A549 (cell line): ENCODE measurements at regions not wholly inside any gene's neighbourhood (a gene's known extent, or its start where the extent isn't known, plus 50 kb on each side); places are given as distances from the start of the nearest gene placed in this dataset.
A peak's percentile ranks its signal among the peaks of the same experiment; 100 is the strongest.

Experiments used
- ATAC-seq, 2 experiments: fragments of 200-7000 bp in 1 of 2; fragments of >200 bp in 1 of 2; cut with Nextera tagmentation in 1 of 2; cut with Tn5 transposase in 1 of 2; 3 replicates each; pipeline versions ENCODE4 v1.8.0 to v1.9.1; 2018 to 2020; ENCODE audit warnings: mild to moderate bottlenecking in 1 of 2, moderate library complexity in 1 of 2
- CTCF ChIA-PET: fragments of 300-600 bp; sonication (Branson Sonifier 250); formaldehyde crosslinking; extraction: SDS; loops from one replicate; lab custom pipeline; 2021; ENCODE audit warnings: antibody characterized with exemption, inconsistent platforms; lab: Yijun Ruan, JAX
- POLR2A ChIA-PET: fragments of 350-600 bp; formaldehyde crosslinking; extraction: SDS; loops from one replicate; lab custom pipeline; 2021; ENCODE audit warnings: antibody characterized with exemption, inconsistent platforms; lab: Yijun Ruan, JAX
- DNase-seq, 2 experiments: peaks; one replicate each; pipeline versions ENCODE4 v3.0.0 to v3.0.0-alpha.2; 2011 to 2016; ENCODE audit warnings: low read depth in 1 of 2, low spot score in 1 of 2
- FAIRE-seq: peaks from 2 replicates; lab custom pipeline; 2011; peaks lifted over from hg19 to GRCh38; lab: Jason Lieb, UNC
- H3K27ac ChIP-seq, 2 experiments: fragments of >200 bp; sonication (Bioruptor Twin); formaldehyde crosslinking; 3 replicates each; pipeline ENCODE4 v1.5.1; 2016 to 2017
- H3K4me1 ChIP-seq: fragments of >200 bp; sonication (Bioruptor Twin); formaldehyde crosslinking; 3 replicates; pipeline ENCODE4 v1.6.1; 2016
- H3K4me2 ChIP-seq: fragments of >200 bp; sonication (Bioruptor Twin); formaldehyde crosslinking; 3 replicates; pipeline ENCODE4 v1.6.1; 2016
- H3K4me3 ChIP-seq: fragments of >200 bp; sonication (Bioruptor Twin); formaldehyde crosslinking; 3 replicates; pipeline ENCODE4 v1.5.1; 2016
- H3K9me3 ChIP-seq: fragments of >200 bp; sonication (Bioruptor Twin); formaldehyde crosslinking; 3 replicates; pipeline ENCODE4 v1.6.1; 2016
- ATOH8 ChIP-seq: fragments of 250-450 bp; sonication (Bioruptor Pico); IDR thresholded peaks from 2 replicates; pipeline ENCODE4 v1.5.0; 2020; ENCODE audit warnings: low read depth, mild to moderate bottlenecking, moderate library complexity
- CBX2 ChIP-seq: fragments of 200-600 bp; sonication (generic); IDR thresholded peaks from 2 replicates; pipeline ENCODE4 v1.6.1; 2016; ENCODE audit warnings: low read depth, mild to moderate bottlenecking, borderline replicate concordance
- CBX8 ChIP-seq: fragments of 200-600 bp; sonication (generic); IDR thresholded peaks from 2 replicates; pipeline ENCODE4 v1.6.1; 2016
- CHD4 ChIP-seq: fragments of 200-600 bp; sonication (generic); IDR thresholded peaks from 2 replicates; pipeline ENCODE4 v1.6.1; 2016; ENCODE audit warnings: antibody characterized with exemption, mild to moderate bottlenecking, borderline replicate concordance
- CTCF ChIP-seq: fragments of >200 bp; sonication (Bioruptor Twin); formaldehyde crosslinking; IDR thresholded peaks from 3 replicates; pipeline ENCODE4 v1.5.1; 2016
- EHF ChIP-seq: fragments of 250-450 bp; sonication (Bioruptor Pico); IDR thresholded peaks from 2 replicates; pipeline ENCODE4 v1.5.0; 2020; ENCODE audit warnings: mild to moderate bottlenecking
- EHMT2 ChIP-seq: fragments of 200-600 bp; sonication (generic); IDR thresholded peaks from 2 replicates; pipeline ENCODE4 v1.6.1; 2016; ENCODE audit warnings: antibody characterized with exemption, low read depth, mild to moderate bottlenecking, moderate library complexity
- ELK1 ChIP-seq: fragments of 150-350 bp; IDR thresholded peaks from 2 replicates; pipeline ENCODE4 v1.6.1; 2014; ENCODE audit warnings: low read depth, mild to moderate bottlenecking, low read length
- FOSB ChIP-seq: fragments of 250-450 bp; sonication (Bioruptor Pico); IDR thresholded peaks from 2 replicates; pipeline ENCODE4 v1.5.0; 2020; ENCODE audit warnings: mild to moderate bottlenecking, moderate library complexity
- FOSL2 ChIP-seq, 2 experiments: fragments of 450-650 bp in 1 of 2; fragments of >200 bp in 1 of 2; sonication (Bioruptor Twin) in 1 of 2; formaldehyde crosslinking; IDR thresholded peaks; 2 replicates each; pipeline versions ENCODE4 v1.5.0 to v1.6.1; 2016 to 2020; ENCODE audit warnings: mild to moderate bottlenecking in 1 of 2, moderate library complexity in 1 of 2
- HDAC2 ChIP-seq: fragments of 200-600 bp; sonication (generic); IDR thresholded peaks from 2 replicates; pipeline ENCODE4 v1.6.1; 2016
- HEYL ChIP-seq: fragments of 250-450 bp; sonication (Bioruptor Pico); IDR thresholded peaks from 2 replicates; pipeline ENCODE4 v1.8.0; 2021; ENCODE audit warnings: mild to moderate bottlenecking, moderate library complexity
- HOXB5 ChIP-seq: fragments of 250-450 bp; sonication (Bioruptor Pico); IDR thresholded peaks from 2 replicates; pipeline ENCODE4 v1.5.0; 2020; ENCODE audit warnings: mild to moderate bottlenecking, moderate library complexity
- JUNB ChIP-seq: fragments of >200 bp; sonication (Bioruptor Twin); formaldehyde crosslinking; IDR thresholded peaks from 2 replicates; pipeline ENCODE4 v1.6.1; 2016
- KDM1A ChIP-seq: fragments of 200-600 bp; sonication (generic); IDR thresholded peaks from 2 replicates; pipeline ENCODE4 v1.6.1; 2016; ENCODE audit warnings: low read depth, mild to moderate bottlenecking
- KDM5A ChIP-seq: fragments of 200-600 bp; sonication (generic); IDR thresholded peaks from 2 replicates; pipeline ENCODE4 v1.6.1; 2016; ENCODE audit warnings: antibody characterized with exemption, mild to moderate bottlenecking
- MAFK ChIP-seq: fragments of 450-650 bp; IDR thresholded peaks from 2 replicates; pipeline ENCODE4 v1.6.1; 2014; ENCODE audit not compliant: partially characterized antibody
- MAZ ChIP-seq: fragments of 150-350 bp; IDR thresholded peaks from 2 replicates; pipeline ENCODE4 v1.6.1; 2014; ENCODE audit warnings: antibody characterized with exemption, low read depth, low read length, borderline replicate concordance
- NR3C1 ChIP-seq: fragments of >200 bp; sonication (Bioruptor Twin); formaldehyde crosslinking; IDR thresholded peaks from 3 replicates; pipeline ENCODE4 v1.6.1; 2017
- POLR2A ChIP-seq: IDR thresholded peaks from 2 replicates; pipeline ENCODE4 v1.6.1; 2012; ENCODE audit warnings: mild to moderate bottlenecking, low read length
- RARB ChIP-seq: fragments of 250-450 bp; sonication (Bioruptor Pico); IDR thresholded peaks from 2 replicates; pipeline ENCODE4 v1.8.0; 2021; ENCODE audit warnings: mild to moderate bottlenecking, moderate library complexity
- SREBF2 ChIP-seq: fragments of 450-650 bp; IDR thresholded peaks from 2 replicates; pipeline ENCODE4 v1.6.1; 2014; ENCODE audit warnings: mild to moderate bottlenecking, moderate library complexity
- TFCP2L1 ChIP-seq: fragments of 250-450 bp; sonication (Bioruptor Pico); IDR thresholded peaks from 2 replicates; pipeline ENCODE4 v1.5.0; 2021; ENCODE audit warnings: mild to moderate bottlenecking
- TP53 ChIP-seq: fragments of 250-450 bp; sonication (Bioruptor Pico); IDR thresholded peaks from 2 replicates; pipeline ENCODE4 v1.5.0; 2021; ENCODE audit warnings: mild to moderate bottlenecking, moderate library complexity
- ZSCAN20 ChIP-seq: fragments of 250-450 bp; sonication (Bioruptor Pico); IDR thresholded peaks from 2 replicates; pipeline ENCODE4 v1.8.0; 2022; ENCODE audit warnings: mild to moderate bottlenecking, moderate library complexity
- WGBS: methylation state at CpG from one replicate; pipeline ENCODE4 v1.1.6; 2017; ENCODE audit errors: missing lambda C conversion rate; 5-methylcytosine and 5-hydroxymethylcytosine counted together

- no peaks in the 10 kb centered on the region for H3K9me3 ChIP-seq
- WGBS, result 0% methylated on average over 1 of the region's 1 CpG
- FAIRE-seq, result no peak
- no peak for TF ChIP-seq HOXB5
- ChIA-PET CTCF (no interaction called here), POLR2A (no interaction called here)
- no peak overlapping the region for H3K4me2 ChIP-seq
- H3K4me1 ChIP-seq, result no peaks in the 10 kb centered on the region
- DNase-seq, result no peak
- H3K4me3 ChIP-seq, result no peak overlapping the region
- no peak overlapping the region for H3K27ac ChIP-seq
- no peak for ATAC-seq
Observed at GRCh38 chr6:120058410-120058809, 708.8 kb upstream of the MAN1A1 start.

- DNase-seq, result peak in 1 of 2 experiments; percentile 2
- WGBS, result 25% methylated on average over 7 of the region's 7 CpGs
- no peak overlapping the region for H3K4me2 ChIP-seq
- no peak for ATAC-seq
- no peak overlapping the region for H3K4me3 ChIP-seq
- CTCF ChIA-PET, result no interaction called here
- POLR2A ChIA-PET, result no interaction called here
- FAIRE-seq, result no peak
- no peaks in the 10 kb centered on the region for H3K9me3 ChIP-seq
- H3K27ac ChIP-seq, result no peak overlapping the region
- no peak for TF ChIP-seq TFCP2L1 (CRISPR knock-in tag)
- no peak for TF ChIP-seq POLR2A
- no peak for TF ChIP-seq ATOH8 (CRISPR knock-in tag)
- no peak for TF ChIP-seq MAZ
- TF ChIP-seq NR3C1, result no peak
- no peak for TF ChIP-seq EHMT2
- TF ChIP-seq EHF, result no peak
- TF ChIP-seq CHD4, result no peak
- no peak for TF ChIP-seq CTCF
- TF ChIP-seq TP53 (CRISPR knock-in tag), result no peak
- TF ChIP-seq HDAC2, result no peak
- no peak for TF ChIP-seq CBX2
- no peak for TF ChIP-seq MAFK
- TF ChIP-seq HEYL (CRISPR knock-in tag), result no peak
- no peak for TF ChIP-seq RARB (CRISPR knock-in tag)
- TF ChIP-seq JUNB, result no peak
- TF ChIP-seq CBX8, result no peak
- TF ChIP-seq, all 56 proteins: peak for 0
- no peaks in the 10 kb centered on the region for H3K4me1 ChIP-seq
Observed at GRCh38 chr6:120056085-120056484, 706.5 kb upstream of the MAN1A1 start.

- no peaks in the 10 kb centered on the region for H3K4me1 ChIP-seq
- no peak overlapping the region for H3K4me3 ChIP-seq
- ATAC-seq, result no peak
- DNase-seq, result no peak
- 15% methylated on average over 3 of the region's 4 CpGs for WGBS
- H3K27ac ChIP-seq, result no peak overlapping the region
- CTCF ChIA-PET, result no interaction called here
- TF ChIP-seq SREBF2 (no peak), ELK1 (no peak), MAFK (no peak), ZSCAN20 (CRISPR knock-in tag) (no peak), KDM5A (no peak), HEYL (CRISPR knock-in tag) (no peak), KDM1A (no peak), FOSB (CRISPR knock-in tag) (no peak), EHF (no peak), ATOH8 (CRISPR knock-in tag) (no peak), TP53 (CRISPR knock-in tag) (no peak), FOSL2 (IDR thresholded peaks at IDR 0.05) (no peak), FOSL2 (CRISPR knock-in tag; IDR thresholded peaks at IDR 0.05) (no peak)
- FAIRE-seq, result no peak
- POLR2A ChIA-PET, result no interaction called here
- no peak overlapping the region for H3K4me2 ChIP-seq
- no peaks in the 10 kb centered on the region for H3K9me3 ChIP-seq
Observed at GRCh38 chr6:120055071-120055470, 705.5 kb upstream of the MAN1A1 start.
